KOPT-K1 (cell line): ENCODE measurements at regions not wholly inside any gene's neighbourhood (a gene's known extent, or its start where the extent isn't known, plus 50 kb on each side); places are given as distances from the start of the nearest gene placed in this dataset.

Experiments
- H3K27ac ChIP-seq: fragments of 200-600 bp; sonication (generic); 2 replicates; pipeline ENCODE4 v1.5.1; 2016; ENCODE audit warnings: antibody characterized with exemption, mild to moderate bottlenecking, low read depth, low read length; ENCODE audit not compliant: poor library complexity, severe bottlenecking
- H3K36me3 ChIP-seq: fragments of 200-600 bp; sonication (generic); 2 replicates; pipeline ENCODE4 v1.5.1; 2017; ENCODE audit warnings: antibody characterized with exemption, mild to moderate bottlenecking, low read length, moderate library complexity; ENCODE audit not compliant: insufficient read depth
- H3K9me3 ChIP-seq: fragments of 200-600 bp; sonication (generic); 2 replicates; pipeline ENCODE4 v1.5.1; 2017; ENCODE audit warnings: antibody characterized with exemption, low read length, mild to moderate bottlenecking; ENCODE audit not compliant: insufficient read depth, poor library complexity, severe bottlenecking

DNA sequence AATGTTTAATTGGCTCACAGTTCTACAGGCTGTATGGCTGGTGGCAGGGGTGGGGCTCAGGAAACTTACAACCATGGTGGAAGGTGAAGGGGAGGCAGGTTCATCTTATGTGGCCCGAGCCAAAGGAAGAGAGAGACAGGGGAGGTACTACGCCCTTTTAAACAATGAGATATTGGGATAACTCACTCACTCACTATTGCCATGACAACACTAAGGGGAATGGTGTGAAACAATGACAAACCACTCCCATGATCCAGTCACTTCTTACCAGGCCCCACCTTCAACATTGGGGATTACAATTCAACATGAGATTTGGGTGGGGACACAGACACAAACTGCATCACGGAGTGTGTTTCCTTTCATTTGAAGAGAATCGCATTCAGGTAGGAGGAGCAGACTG, 220.9 kb downstream of the GADD45G start:
- peaks cover 3% of the 10 kb centered on the region for H3K9me3 ChIP-seq
- H3K27ac ChIP-seq = no peak overlapping the region
- H3K36me3 ChIP-seq = no peaks in the 10 kb centered on the region

DNA sequence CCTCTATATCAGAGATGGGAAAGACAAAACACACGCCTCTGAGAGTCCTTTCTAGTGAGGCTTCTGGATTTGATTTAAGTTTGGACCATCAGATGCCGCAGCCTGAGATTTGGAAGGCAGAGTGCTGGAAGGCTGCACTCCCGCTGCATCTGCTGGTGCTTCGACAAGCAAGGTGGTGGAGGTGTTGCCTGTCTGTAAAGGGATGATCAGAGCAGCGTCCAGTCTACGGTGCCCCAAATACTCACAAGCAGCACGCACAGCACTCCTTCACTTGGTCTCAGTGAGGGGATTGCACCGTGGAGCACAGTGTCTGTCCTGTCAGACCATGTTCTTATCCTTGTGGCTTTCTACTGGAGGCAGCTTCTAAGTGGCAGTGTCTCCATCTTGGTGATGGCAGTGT, 221.4 kb downstream of the GADD45G start:
- H3K27ac ChIP-seq = no peak overlapping the region
- peaks cover 3% of the 10 kb centered on the region for H3K9me3 ChIP-seq
- H3K36me3 ChIP-seq = no peaks in the 10 kb centered on the region

DNA sequence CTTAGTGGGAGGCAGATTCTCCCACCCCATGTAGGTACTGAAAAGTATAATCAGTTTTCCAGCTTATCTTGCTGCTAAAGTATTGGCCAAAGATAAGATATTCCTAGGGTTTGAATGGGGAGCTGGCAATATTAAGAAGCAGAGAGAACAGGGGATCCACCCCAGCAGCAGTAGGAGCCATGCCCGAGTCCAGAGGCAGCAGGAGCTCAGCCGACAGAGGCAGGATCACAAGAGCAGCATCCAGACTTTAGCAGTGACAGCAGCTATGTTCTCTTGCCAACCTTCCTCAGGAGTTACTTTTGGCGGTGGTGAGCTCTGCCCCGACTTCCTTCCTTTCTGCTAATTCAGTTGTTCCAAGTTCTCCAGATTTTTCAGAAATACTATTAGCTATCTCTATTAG, 224.5 kb downstream of the GADD45G start:
- no peaks in the 10 kb centered on the region for H3K36me3 ChIP-seq
- H3K27ac ChIP-seq = no peak overlapping the region
- H3K9me3 ChIP-seq = peaks cover 3% of the 10 kb centered on the region

DNA sequence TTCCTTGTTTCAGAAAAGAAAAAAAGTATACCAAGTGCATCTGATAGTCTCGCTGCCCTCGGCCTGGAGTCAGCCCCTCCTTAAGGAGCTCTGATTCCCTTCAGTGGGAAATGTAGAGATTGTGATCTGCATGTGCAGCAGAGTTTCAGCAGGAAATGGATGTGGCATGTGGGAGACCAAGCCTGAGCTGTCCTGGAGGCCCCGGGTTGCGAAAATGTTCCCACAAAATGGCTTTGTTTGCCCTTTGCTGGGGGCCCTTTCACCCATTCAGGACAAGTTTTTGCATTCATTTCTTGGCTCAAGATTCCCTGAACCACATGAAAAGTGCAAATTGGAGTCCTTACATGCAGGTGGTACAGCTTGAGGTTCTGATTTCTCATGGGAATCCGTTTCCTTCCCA, 230.9 kb downstream of the GADD45G start:
- H3K9me3 ChIP-seq = no peaks in the 10 kb centered on the region
- no peaks in the 10 kb centered on the region for H3K36me3 ChIP-seq
- no peak overlapping the region for H3K27ac ChIP-seq

DNA sequence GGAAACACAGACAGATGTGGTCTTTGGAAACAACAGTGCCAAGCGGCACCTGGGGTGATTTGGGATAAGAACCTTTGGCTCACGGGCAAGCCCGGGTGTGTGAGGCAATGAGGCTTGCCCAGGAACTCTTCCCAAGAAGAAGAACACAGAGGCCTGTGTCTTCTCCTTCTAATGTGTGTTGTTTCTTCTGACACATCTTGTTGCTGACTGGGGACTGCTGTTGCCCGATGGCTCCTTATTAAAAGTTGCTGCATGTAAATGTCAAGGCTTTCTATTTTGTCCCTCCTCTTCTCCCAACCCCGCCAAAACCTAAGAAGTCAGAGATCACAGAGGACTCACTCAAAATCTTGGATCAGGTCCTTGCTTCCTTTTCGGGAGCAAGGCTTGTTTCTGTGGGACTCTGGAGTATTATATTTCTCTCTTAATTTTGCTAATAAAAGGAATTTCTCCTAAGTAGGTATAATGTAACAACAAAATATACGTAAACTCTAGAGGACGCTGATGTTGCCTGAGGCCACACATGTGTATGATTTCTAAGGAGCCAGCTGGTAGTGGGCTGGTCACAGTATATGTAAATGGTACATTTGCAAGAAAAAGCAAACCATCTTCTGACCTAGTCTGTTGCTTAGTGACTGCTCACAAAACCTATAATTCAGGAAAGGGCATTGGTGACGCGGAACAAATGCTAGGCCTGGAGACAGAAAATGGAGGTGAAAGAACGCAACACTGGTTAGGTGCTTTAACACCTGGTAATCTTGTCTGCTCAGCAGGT, 232.5 kb downstream of the GADD45G start:
- Histone ChIP-seq H3K9me3 (no peaks in the 10 kb centered on the region), H3K36me3 (no peaks in the 10 kb centered on the region), H3K27ac (no peak overlapping the region)

DNA sequence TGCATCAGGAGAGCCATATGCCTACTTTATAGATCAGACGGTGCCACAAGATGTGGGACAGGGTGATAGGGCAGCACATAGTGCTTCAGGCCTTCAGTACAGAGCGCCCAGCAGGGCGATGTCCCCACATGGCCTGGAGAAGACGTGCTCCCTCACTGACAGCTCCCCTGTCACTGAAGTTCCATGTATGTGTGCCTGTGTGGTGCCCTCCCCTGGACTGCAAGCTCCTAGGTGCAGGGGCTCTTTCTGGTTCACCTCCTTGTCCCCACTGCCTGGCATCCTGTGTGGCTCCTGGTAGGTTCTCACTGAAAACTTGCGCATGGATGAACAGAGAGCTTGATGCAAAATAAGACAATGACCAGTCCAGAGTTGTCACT, 233.1 kb downstream of the GADD45G start:
- no peaks in the 10 kb centered on the region for H3K36me3 ChIP-seq
- no peaks in the 10 kb centered on the region for H3K9me3 ChIP-seq
- no peak overlapping the region for H3K27ac ChIP-seq

DNA sequence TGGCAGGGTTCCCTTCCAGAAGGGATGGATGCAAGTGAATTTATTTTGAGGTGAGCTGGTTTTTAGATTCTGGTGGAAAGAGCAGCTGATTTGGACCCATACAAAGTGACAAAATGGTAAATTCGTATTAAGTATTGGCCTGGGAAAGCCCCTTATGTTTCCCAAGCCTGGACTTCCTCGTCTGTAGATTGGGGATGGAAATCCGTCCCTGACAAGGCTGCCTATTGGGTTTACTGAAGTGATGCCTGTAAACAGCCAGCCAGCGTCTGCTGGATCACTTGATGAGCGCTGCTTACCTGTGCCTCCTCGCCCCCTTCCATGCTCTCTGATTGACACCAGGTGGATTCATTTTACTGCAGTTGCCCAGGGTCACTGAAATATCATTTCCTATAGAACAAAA, 233.8 kb downstream of the GADD45G start:
- no peak overlapping the region for H3K27ac ChIP-seq
- no peaks in the 10 kb centered on the region for H3K9me3 ChIP-seq
- H3K36me3 ChIP-seq = no peaks in the 10 kb centered on the region

DNA sequence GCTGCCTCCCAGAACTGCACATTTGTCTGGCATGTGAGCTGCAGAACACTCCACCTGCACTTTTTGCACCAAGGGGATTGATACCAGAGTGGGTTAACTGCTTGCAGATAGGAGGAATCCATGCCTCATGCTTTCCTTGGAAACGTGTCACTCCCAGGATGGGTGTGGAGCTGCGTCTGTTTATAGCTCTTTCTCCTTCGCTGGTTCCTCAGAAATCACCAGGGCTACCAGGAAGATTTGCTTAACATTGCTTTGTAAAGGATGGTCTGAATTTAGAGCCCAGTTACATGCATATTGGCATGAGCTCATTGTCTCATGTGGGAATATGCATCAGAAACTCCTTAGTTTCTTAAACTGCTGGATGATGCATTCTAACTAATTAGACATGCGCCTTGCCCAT, 234.6 kb downstream of the GADD45G start:
- Histone ChIP-seq H3K27ac (no peak overlapping the region), H3K36me3 (no peaks in the 10 kb centered on the region), H3K9me3 (no peaks in the 10 kb centered on the region)

DNA sequence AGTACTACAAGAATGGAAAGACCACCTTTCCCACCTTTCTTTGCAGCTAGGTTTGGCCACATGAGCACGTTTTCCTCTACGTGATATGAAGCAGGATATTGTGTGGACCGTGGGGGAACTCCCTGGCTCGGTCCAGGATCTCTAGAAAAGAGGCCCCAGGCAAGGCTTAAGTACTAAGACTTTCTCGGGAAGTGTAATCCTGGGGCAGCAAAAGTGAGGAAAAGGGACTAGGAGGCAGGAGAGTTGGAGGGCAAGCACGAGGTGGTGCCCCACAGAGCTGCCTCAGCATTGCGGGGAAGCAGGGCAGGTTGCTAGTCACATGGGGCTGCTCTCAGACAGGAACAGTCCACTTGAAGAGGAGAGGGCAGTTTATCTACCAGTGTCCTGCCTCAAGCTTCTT, 235.1 kb downstream of the GADD45G start:
- Histone ChIP-seq H3K27ac (no peak overlapping the region), H3K36me3 (no peaks in the 10 kb centered on the region), H3K9me3 (no peaks in the 10 kb centered on the region)

DNA sequence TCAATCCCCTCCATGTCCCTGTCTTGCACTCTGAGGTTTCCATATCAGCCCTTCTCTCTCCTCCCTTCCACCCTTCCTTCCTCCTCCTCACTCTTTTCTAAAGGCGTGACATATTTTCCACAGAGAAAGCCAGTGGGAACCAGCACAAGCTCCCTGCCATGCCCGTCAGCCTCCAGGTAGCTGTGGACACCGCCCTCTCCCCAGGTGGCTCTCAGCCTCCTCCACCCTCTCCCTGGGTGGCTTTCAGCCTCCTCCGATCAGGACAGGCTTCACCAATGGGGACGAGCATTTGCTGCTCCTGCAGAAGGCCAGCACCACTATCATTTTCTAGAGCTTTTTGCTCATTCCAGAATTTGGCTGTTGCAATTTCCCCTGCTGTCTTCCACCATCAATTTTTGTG, 236.6 kb downstream of the GADD45G start:
- no peaks in the 10 kb centered on the region for H3K9me3 ChIP-seq
- H3K27ac ChIP-seq = no peak overlapping the region
- H3K36me3 ChIP-seq = no peaks in the 10 kb centered on the region

DNA sequence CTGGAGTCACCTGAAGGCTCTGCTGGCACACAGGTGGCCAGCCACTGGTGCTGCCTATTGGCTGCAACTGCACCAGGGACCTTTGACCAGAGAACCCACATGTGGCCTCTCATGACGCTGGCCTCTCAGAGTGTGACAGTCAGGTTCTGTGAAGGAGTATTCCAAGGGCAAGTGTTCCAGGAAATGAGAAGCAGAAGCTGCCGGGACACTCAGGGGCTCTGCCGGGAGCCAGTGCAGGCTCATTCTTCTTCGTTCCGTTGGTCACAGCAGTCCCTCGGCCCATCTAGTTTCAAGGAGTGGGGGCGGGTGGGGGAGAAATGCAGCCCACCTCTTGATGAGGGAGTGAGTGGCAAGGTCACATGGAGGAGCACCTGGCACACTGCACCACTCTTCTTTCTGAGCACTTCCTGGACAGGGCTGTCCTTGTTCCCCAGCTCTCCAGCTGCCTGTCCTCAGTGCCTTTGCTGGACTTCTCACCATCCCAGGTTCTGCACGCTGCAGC, 237.5 kb downstream of the GADD45G start:
- no peaks in the 10 kb centered on the region for H3K36me3 ChIP-seq
- no peak overlapping the region for H3K27ac ChIP-seq
- H3K9me3 ChIP-seq = no peaks in the 10 kb centered on the region

DNA sequence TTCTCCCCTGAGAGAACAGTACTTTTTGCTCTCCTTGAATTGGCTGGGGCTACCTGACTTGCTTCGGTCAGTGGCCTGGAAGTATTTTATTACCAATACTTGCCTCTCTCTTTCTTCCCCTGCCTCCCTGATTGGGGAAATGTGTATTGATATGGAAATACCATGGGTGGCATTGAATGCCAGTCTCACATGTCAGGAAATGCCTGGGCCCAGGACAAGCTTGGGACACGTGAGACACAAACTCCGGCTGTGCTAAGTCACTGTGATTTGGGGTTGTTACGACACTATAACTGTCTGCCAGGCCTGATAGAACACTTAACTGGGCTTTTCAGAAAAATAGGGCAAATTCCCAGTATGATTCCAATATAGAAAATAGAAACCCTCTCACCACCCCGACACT, 238.3 kb downstream of the GADD45G start:
- Histone ChIP-seq H3K27ac (no peak overlapping the region), H3K9me3 (no peaks in the 10 kb centered on the region), H3K36me3 (no peaks in the 10 kb centered on the region)

DNA sequence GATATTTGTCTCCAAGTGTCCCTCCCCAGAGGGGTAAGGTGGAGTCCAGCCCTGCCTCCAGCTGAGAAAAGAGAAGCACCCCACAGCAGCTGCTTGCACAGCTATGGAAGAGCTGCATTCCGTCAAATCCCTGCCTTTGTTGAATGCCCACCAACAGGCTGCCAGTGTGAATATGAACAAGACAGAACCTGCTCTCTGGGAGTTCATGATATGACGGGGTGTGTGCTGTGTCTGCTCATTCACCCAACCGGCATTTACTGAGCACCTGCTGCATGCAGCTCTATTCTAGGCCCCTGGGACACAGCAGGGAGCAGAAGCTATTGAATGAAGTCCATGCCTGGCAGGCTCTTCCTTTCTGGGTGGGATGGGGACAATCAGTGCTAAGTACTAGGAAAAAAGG, 238.8 kb downstream of the GADD45G start:
- Histone ChIP-seq H3K9me3 (no peaks in the 10 kb centered on the region), H3K36me3 (no peaks in the 10 kb centered on the region), H3K27ac (no peak overlapping the region)

DNA sequence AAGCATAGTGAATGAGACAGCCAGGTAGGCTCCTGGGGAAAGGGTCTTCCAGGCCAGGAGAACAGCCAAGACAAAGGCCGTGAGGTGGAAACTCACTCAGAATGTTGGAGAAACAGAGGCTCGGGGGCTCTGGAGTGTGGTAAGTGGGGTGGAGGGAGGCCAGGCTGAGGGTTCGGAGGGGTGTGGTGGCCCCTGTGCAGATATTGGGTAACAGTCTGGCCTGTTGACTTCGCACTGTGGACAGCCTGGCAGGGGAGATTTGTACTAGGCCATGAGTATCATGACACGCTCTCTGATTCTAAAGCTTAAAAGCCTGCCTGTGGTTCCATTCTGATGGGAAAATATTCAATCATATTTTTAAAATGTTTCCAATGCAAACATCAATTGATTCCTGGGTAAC, 239.3 kb downstream of the GADD45G start:
- Histone ChIP-seq H3K27ac (no peak overlapping the region), H3K36me3 (no peaks in the 10 kb centered on the region), H3K9me3 (no peaks in the 10 kb centered on the region)

DNA sequence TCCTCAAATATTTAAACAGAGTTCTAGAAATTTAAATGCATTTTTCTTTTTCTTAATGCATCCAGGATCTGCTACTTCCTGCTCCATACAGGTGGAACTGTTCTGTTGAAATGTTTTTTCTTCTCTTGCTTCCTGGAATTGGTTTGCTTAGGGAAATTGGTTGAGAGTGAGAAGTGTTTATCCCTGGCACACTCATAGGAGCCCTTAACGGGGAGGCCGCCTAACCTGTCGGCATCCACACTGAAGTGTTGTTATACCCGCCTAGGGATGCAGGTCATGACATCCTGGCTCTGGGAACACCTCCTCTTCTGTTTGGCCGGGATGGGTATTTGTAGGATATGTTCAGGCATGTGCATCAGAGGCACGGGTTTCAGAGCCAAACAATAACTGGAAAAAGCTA, 239.7 kb downstream of the GADD45G start:
- Histone ChIP-seq H3K27ac (no peak overlapping the region), H3K9me3 (no peaks in the 10 kb centered on the region)

DNA sequence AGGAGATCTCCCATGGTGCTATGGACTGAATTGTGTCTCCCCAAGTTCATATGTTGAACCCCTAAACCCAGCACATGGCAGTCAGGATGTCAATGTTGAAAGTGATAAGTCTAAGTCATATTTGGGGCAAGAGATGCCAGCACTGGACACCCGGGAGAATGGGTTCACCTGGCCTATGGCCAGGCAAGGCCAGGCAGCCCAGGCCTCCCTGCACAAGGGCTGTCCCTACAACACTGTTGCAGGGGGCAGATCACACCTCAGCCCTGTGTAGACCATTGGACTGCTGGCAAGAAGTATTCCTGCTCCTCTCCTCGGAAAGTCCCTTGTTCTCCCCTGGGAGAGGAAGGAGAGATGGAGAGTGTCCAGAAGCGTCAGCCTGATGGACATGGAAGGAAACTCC, 240.5 kb downstream of the GADD45G start:
- Histone ChIP-seq H3K36me3 (no peaks in the 10 kb centered on the region), H3K9me3 (no peaks in the 10 kb centered on the region), H3K27ac (no peak overlapping the region)

More for the DNA sequence above, 239.7 kb downstream of the GADD45G start:
- H3K36me3 ChIP-seq = no peaks in the 10 kb centered on the region
